Sigmoid colon (tissue), 4 donors: ENCODE measurements at regions not wholly inside any gene's neighbourhood (a gene's known extent, or its start where the extent isn't known, plus 50 kb on each side); places are given as distances from the start of the nearest gene placed in this dataset.

Experiments
- EP300 ChIP-seq, 4 donors: sonication (generic); formaldehyde crosslinking; IDR thresholded peaks; one replicate each; pipeline ENCODE4 v1.6.1; 2017; ENCODE audit warnings: antibody characterized with exemption in 4 of 4
- POLR2A ChIP-seq, 2 donors: fragments of 450-650 bp; IDR thresholded peaks; one replicate each; pipeline ENCODE4 v1.6.1; 2016; ENCODE audit warnings: antibody characterized with exemption in 2 of 2, mild to moderate bottlenecking in 2 of 2, moderate library complexity in 2 of 2
- POLR2AphosphoS5 ChIP-seq, 4 donors: sonication (generic); formaldehyde crosslinking; IDR thresholded peaks; one replicate each; pipeline ENCODE4 v1.6.1; 2017; ENCODE audit warnings: antibody characterized with exemption in 4 of 4
- TF ChIP-seq, protein P1 (sequence below), 4 experiments: fragments of 450-650 bp in 3 of 4; fragments of 200-600 bp in 1 of 4; IDR thresholded peaks; one replicate each; pipeline ENCODE4 v1.5.1; 2016 to 2019; ENCODE audit warnings: antibody characterized with exemption in 4 of 4, mild to moderate bottlenecking in 3 of 4, moderate library complexity in 2 of 4

DNA sequence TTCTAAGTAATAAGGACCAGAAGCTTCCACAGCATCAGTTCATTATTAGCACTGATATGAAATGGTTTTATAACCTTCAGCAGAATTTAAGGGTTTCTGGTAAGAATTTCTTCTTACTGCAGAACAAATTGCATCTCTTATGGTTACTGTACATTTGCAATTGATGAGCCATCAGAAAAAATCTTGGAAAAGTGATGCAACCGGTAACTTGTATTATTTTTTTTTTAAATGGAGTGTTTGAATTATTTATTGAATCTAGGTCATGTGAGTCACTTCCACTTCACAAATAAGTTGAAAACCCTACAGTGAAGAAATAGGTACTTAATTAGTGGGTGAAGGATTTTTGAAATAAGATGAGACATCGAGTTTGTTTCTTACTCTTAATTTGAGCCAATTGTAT is 786.0 kb downstream of the TUSC7 start:
- TF ChIP-seq POLR2A (IDR thresholded peaks at IDR 0.05) (no peak), EP300 (IDR thresholded peaks at IDR 0.05) (no peak), POLR2AphosphoS5 (IDR thresholded peaks at IDR 0.05) (no peak)
- TF ChIP-seq, protein P1, sequence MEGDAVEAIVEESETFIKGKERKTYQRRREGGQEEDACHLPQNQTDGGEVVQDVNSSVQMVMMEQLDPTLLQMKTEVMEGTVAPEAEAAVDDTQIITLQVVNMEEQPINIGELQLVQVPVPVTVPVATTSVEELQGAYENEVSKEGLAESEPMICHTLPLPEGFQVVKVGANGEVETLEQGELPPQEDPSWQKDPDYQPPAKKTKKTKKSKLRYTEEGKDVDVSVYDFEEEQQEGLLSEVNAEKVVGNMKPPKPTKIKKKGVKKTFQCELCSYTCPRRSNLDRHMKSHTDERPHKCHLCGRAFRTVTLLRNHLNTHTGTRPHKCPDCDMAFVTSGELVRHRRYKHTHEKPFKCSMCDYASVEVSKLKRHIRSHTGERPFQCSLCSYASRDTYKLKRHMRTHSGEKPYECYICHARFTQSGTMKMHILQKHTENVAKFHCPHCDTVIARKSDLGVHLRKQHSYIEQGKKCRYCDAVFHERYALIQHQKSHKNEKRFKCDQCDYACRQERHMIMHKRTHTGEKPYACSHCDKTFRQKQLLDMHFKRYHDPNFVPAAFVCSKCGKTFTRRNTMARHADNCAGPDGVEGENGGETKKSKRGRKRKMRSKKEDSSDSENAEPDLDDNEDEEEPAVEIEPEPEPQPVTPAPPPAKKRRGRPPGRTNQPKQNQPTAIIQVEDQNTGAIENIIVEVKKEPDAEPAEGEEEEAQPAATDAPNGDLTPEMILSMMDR (IDR thresholded peaks at IDR 0.05), result no peak
